ENCODE measurements at regions not wholly inside any gene's neighbourhood (a gene's known extent, or its start where the extent isn't known, plus 50 kb on each side); places are given as distances from the start of the nearest gene placed in this dataset.

GRCh38 chr2:13067508-13067907 is 350.8 kb downstream of the TRIB2 start:
- Histone ChIP-seq H3K4me1 (no peaks in the 10 kb centered on the region), H3K27me3 (no peaks in the 10 kb centered on the region), H3K9me3 (no peaks in the 10 kb centered on the region), H3K4me3 (no peak overlapping the region), H3K27ac (no peak overlapping the region), H3K36me3 (replicated peaks in 1 of 2; ENCODE audit: insufficient read depth in 1 of 2, low read depth in 2 of 2) (no peaks in the 10 kb centered on the region)
- intact Hi-C loops (cut with DNase I): no loop called here
- TF ChIP-seq POLR2A (IDR thresholded peaks at IDR 0.05) (no peak), CTCF (IDR thresholded peaks at IDR 0.05) (no peak)
- DNase-seq: no peak
- 84 to 86% methylated on average over 2 of the region's 2 CpGs for WGBS, 2 donors
- ATAC-seq: no peak

GRCh38 chr2:13089971-13090370 is 373.2 kb downstream of the TRIB2 start:
- ATAC-seq: no peak
- H3K36me3 ChIP-seq (replicated peaks in 1 of 2; ENCODE audit: insufficient read depth in 1 of 2, low read depth in 2 of 2): no peaks in the 10 kb centered on the region

GRCh38 chr2:13091455-13091854 is 374.7 kb downstream of the TRIB2 start:
- Histone ChIP-seq H3K27ac (no peak overlapping the region), H3K4me1 (no peaks in the 10 kb centered on the region), H3K27me3 (no peaks in the 10 kb centered on the region), H3K36me3 (replicated peaks in 1 of 2; ENCODE audit: insufficient read depth in 1 of 2, low read depth in 2 of 2) (no peaks in the 10 kb centered on the region), H3K9me3 (no peaks in the 10 kb centered on the region), H3K4me3 (no peak overlapping the region)
- DNase-seq (no peak), ATAC-seq (no peak)
- WGBS, 2 donors: 32 to 33% methylated on average over 1 of the region's 1 CpG
- no peak for TF ChIP-seq CTCF (IDR thresholded peaks at IDR 0.05)
- TF ChIP-seq POLR2A (IDR thresholded peaks at IDR 0.05): no peak
- intact Hi-C loops (cut with DNase I): no loop called here

More at GRCh38 chr2:13089971-13090370, 373.2 kb downstream of the TRIB2 start:
- Histone ChIP-seq H3K4me1 (no peaks in the 10 kb centered on the region), H3K27ac (no peak overlapping the region), H3K27me3 (no peaks in the 10 kb centered on the region), H3K4me3 (no peak overlapping the region), H3K9me3 (no peaks in the 10 kb centered on the region)
- intact Hi-C loops (cut with DNase I): no loop called here
- no peak for TF ChIP-seq CTCF (IDR thresholded peaks at IDR 0.05)
- TF ChIP-seq POLR2A (IDR thresholded peaks at IDR 0.05): no peak
- DNase-seq: no peak

- intact Hi-C loops (cut with DNase I): no loop called here
Measured at GRCh38 chr2:13091861-13092378, 375.2 kb downstream of the TRIB2 start.

More at GRCh38 chr2:13091861-13092378, 375.2 kb downstream of the TRIB2 start:
- WGBS, 2 donors: 51 to 52% methylated on average over 2 of the region's 2 CpGs
- TF ChIP-seq CTCF (IDR thresholded peaks at IDR 0.05): no peak
- no peak for TF ChIP-seq POLR2A (IDR thresholded peaks at IDR 0.05)
- Histone ChIP-seq H3K9me3 (no peaks in the 10 kb centered on the region), H3K4me1 (no peaks in the 10 kb centered on the region), H3K27me3 (no peaks in the 10 kb centered on the region), H3K4me3 (no peak overlapping the region), H3K27ac (no peak overlapping the region), H3K36me3 (replicated peaks in 1 of 2; ENCODE audit: insufficient read depth in 1 of 2, low read depth in 2 of 2) (no peaks in the 10 kb centered on the region)
- DNase-seq (no peak), ATAC-seq (no peak)

Data from body of pancreas (tissue), 4 donors.